Erythroblast (primary cell): ENCODE measurements at regions not wholly inside any gene's neighbourhood (a gene's known extent, or its start where the extent isn't known, plus 50 kb on each side); places are given as distances from the start of the nearest gene placed in this dataset.
A peak's percentile ranks its signal among the peaks of the same experiment; 100 is the strongest.

Experiments
- DNase-seq, 2 experiments: peaks; one replicate each; lab custom pipeline; 2025; lab: John Stamatoyannopoulos, UW
- GATA1 ChIP-seq: IDR thresholded peaks from 2 replicates; pipeline ENCODE4 v1.6.1; 2011; ENCODE audit warnings: low read depth, mild to moderate bottlenecking, control low read depth, low read length, moderate library complexity
- POLR2A ChIP-seq: IDR thresholded peaks from 2 replicates; pipeline ENCODE4 v1.6.1; 2011; ENCODE audit warnings: mild to moderate bottlenecking, low read length

- TF ChIP-seq GATA1 (no peak), POLR2A (no peak)
- DNase-seq, result no peak
These were observed 404.6 kb downstream of the EFNA5 start for GRCh38 chr5:107266100-107266499.

- no peak for DNase-seq
- TF ChIP-seq POLR2A, result no peak
- TF ChIP-seq GATA1, result no peak
These were observed 405.5 kb downstream of the EFNA5 start for GRCh38 chr5:107265193-107265592.

GRCh38 chr5:107263387-107264018, 407.2 kb downstream of the EFNA5 start:
- DNase-seq, result no peak
- TF ChIP-seq POLR2A (no peak), GATA1 (no peak)

DNA sequence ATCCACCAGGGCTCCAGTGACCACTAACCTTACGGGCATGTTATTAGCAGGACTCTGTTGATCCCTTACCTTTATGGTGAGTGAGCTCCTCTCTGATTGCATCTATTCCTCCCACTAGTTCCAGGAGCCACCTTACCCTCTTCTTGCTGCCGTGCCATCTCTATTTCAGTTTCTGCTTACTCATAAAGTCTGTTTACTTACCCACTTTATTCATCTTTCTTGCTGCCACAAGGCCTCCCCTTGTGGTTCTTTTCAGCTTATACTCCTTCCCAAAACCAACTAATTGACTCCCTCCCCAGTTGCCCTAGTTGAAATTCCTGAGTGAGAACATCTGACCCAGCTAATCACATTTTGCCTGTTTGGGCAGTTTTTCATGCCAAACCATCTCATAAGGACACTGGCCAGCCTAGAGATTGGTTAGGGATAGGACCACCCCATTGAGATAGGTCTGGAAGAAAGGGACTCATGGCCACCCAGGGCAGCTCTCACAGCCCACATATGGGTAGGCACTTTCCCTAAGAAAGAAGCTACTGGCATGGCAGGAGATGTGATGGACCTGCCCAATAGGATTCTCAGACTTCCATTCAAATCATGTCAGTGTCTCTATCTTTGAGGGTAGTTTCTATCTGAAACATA, 412.7 kb downstream of the EFNA5 start:
- no peak for TF ChIP-seq GATA1
- no peak for TF ChIP-seq POLR2A
- no peak for DNase-seq

DNA sequence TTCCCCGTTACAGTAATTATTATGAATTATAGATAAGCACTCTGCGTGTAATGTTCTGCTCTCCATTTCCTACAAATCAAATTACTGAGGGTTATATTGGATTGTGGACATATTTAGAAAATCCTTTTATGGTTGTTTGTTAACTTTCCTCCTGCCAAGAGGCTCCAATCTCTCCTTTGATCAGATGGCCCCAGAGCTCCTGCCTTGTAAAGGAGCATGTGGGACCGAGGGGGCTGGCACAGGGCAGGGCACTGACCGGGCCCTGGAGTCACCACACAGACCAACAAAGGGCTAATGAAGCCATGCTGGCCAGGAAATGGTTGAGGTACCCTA, 415.9 kb downstream of the EFNA5 start:
- no peak for DNase-seq
- TF ChIP-seq POLR2A (no peak), GATA1 (no peak)

GRCh38 chr5:107254214-107254901, 416.4 kb downstream of the EFNA5 start:
- DNase-seq, result no peak
- TF ChIP-seq GATA1 (no peak), POLR2A (no peak)

- no peak for DNase-seq
- no peak for TF ChIP-seq GATA1
- no peak for TF ChIP-seq POLR2A
These were observed 417.5 kb downstream of the EFNA5 start for GRCh38 chr5:107253246-107253645.

GRCh38 chr5:107251151-107251550, 419.6 kb downstream of the EFNA5 start:
- TF ChIP-seq POLR2A (no peak), GATA1 (no peak)
- DNase-seq, result no peak

- peak; percentile 35 to 62 for DNase-seq
- TF ChIP-seq POLR2A (no peak), GATA1 (no peak)
These were observed 422.6 kb downstream of the EFNA5 start for GRCh38 chr5:107248066-107248695.

- DNase-seq, result no peak
- no peak for TF ChIP-seq GATA1
- TF ChIP-seq POLR2A, result no peak
These were observed 423.3 kb downstream of the EFNA5 start for GRCh38 chr5:107247427-107247826.

DNA sequence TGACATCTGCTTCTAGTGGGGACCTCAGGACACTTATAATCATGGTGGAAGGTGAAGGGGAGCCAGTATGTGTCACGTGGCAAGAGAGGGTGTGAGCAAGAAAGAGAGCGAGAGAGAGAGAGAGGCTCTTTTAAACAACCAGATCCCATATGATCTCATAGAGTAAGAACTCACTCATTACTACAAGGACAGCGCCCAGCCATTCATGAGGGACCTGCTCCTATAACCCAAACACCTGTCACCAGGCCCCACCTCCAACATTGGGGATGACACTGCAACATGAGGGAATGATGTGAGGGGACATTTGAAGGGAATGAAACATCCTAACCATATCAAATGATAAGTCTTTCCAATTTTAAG, 427.5 kb downstream of the EFNA5 start:
- no peak for DNase-seq
- TF ChIP-seq GATA1 (no peak), POLR2A (no peak)

DNA sequence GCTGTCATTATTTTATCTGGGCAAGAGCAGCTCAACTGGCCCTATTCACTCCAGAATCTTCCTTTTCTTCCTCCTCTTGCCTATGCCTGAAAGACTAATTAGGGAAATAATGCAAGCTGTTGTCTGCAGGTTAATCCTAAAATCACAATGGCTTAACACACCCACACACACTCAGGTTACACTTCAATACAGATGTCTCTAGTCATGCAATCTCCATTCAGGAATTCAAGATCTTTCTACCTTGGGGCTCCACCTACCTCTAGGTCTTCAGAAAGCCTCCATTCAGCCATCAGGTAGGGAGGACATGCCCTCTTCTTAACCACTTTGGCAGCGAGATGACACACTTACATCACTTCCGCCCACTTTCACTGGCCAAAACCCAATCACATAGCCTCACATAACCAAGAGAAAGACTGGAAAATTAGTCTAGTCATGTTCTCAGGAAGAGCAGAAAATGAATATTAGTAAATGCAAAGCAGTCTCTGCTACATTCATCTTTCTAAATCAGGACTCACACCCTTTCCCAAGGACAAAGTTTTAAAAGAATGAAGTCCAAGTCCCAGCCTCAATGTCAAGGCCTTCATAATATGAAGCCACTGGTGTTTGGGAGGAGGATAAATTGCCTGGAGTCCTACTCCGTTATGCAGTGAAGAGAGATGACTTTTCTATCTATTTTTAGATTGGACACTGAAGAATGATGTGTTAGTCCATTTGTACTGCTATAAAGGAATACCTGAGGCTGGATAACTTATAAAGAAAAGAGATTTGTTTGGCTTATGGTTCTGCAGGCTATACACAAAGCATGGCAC, 428.1 kb downstream of the EFNA5 start:
- TF ChIP-seq GATA1 (no peak), POLR2A (no peak)
- DNase-seq, result no peak

DNA sequence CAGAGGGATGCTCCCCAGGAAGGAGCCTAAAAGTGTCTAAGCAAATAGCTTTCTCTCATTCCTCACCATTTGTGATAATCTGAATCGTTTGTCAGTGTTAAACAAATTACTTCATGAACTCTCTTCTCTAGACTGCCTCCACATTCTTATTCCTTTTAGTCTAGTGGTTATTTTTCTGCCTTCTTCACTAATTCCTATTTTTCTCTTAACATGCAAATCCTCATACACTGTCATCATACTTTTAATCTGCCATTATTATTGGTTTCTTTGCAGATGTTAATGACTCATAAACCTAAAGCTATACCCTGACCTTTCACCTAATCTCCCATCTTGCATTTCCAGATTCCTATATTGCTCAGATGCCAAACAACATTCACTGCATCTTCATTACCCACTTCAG, 428.9 kb downstream of the EFNA5 start:
- DNase-seq, result no peak
- TF ChIP-seq POLR2A, result no peak
- TF ChIP-seq GATA1, result no peak
